MCF 10A (cell line): ENCODE measurements at regions not wholly inside any gene's neighbourhood (a gene's known extent, or its start where the extent isn't known, plus 50 kb on each side); places are given as distances from the start of the nearest gene placed in this dataset.
A peak's percentile ranks its signal among the peaks of the same experiment; 100 is the strongest.

ENCODE experiments used
- BruUV-seq: library from RNA; stranded (reverse); fragments of 400-500 nt; replicated peaks from 2 replicates; lab custom pipeline; 2021; lab: Mats Ljungman, UMichigan
- CTCF ChIA-PET: fragments of 300-600 bp; sonication (Branson Sonifier 250); formaldehyde crosslinking; extraction: SDS; loops from one replicate; lab custom pipeline; 2021; ENCODE audit warnings: antibody characterized with exemption, inconsistent platforms; lab: Yijun Ruan, JAX
- POLR2A ChIA-PET: fragments of 300-600, 350-650 bp; sonication (Branson Sonifier 250); formaldehyde crosslinking; extraction: SDS; loops from one replicate; lab custom pipeline; 2020; ENCODE audit warnings: antibody characterized with exemption, inconsistent platforms; lab: Yijun Ruan, JAX
- DNase-seq: peaks from one replicate; pipeline ENCODE4 v3.0.0-alpha.2; 2018; ENCODE audit not compliant: unreplicated experiment
- H3K27ac Mint-ChIP-seq: one replicate; pipeline ENCODE4 v1.8.0; 2022; ENCODE audit warnings: mild to moderate bottlenecking, low read depth, mixed read lengths; ENCODE audit not compliant: unreplicated experiment
- H3K27me3 Mint-ChIP-seq: one replicate; pipeline ENCODE4 v1.8.0; 2022; ENCODE audit warnings: mixed read lengths; ENCODE audit not compliant: insufficient read depth, unreplicated experiment
- H3K36me3 Mint-ChIP-seq: one replicate; pipeline ENCODE4 v1.8.0; 2022; ENCODE audit warnings: mild to moderate bottlenecking, moderate library complexity, mixed read lengths; ENCODE audit not compliant: insufficient read depth, unreplicated experiment
- H3K4me1 Mint-ChIP-seq: one replicate; pipeline ENCODE4 v1.8.0; 2022; ENCODE audit warnings: mixed read lengths; ENCODE audit not compliant: insufficient read depth, unreplicated experiment
- H3K4me3 Mint-ChIP-seq: one replicate; pipeline ENCODE4 v1.8.0; 2022; ENCODE audit warnings: mild to moderate bottlenecking, moderate library complexity, mixed read lengths; ENCODE audit not compliant: unreplicated experiment
- H3K9me3 Mint-ChIP-seq: one replicate; pipeline ENCODE4 v1.8.0; 2022; ENCODE audit warnings: mixed read lengths; ENCODE audit not compliant: unreplicated experiment
- CTCF ChIP-seq: fragments of 200-600 bp; IDR thresholded peaks from one replicate; pipeline ENCODE4 v1.8.0; 2022; ENCODE audit warnings: antibody characterized with exemption, mild to moderate bottlenecking; ENCODE audit not compliant: unreplicated experiment
- intact Hi-C: fragments of 100-400 bp; cut with micrococcal nuclease; formaldehyde crosslinking; loops from 2 replicates; pipeline ENCODE4 v1.14.1; 2022

GRCh38 chr20:10961651-10962288 lies 288.0 kb upstream of the JAG1 start:
- BruUV-seq = no TSS peak
- Mint-ChIP-seq H3K4me1 (peaks cover 9% of the 10 kb centered on the region), H3K4me3 (no peak overlapping the region), H3K9me3 (no peaks in the 10 kb centered on the region), H3K27me3 (no peaks in the 10 kb centered on the region), H3K36me3 (no peaks in the 10 kb centered on the region), H3K27ac (peak overlapping the region; percentile 55)
- peak; percentile 26 for DNase-seq
- intact Hi-C loops = no loop called here
- ChIA-PET CTCF (interaction anchor here (0.7 to 1.1 kb wide), 3 partner anchors 12 to 257 kb away, joined by 3 to 5 read pairs (median 3); no protein-coding TSS in a partner anchor), POLR2A (interaction anchor here (0.9 to 1.2 kb wide), 5 partner anchors 37 to 291 kb away, joined by 3 to 4 read pairs (median 3); partner anchors contain the start of gene JAG1)
- TF ChIP-seq CTCF = no peak

- intact Hi-C loops = no loop called here
- CTCF ChIA-PET = interaction anchor here (0.6 kb wide), 1 partner anchor 530 kb away, joined by 3 read pairs; no protein-coding TSS in a partner anchor
- no peak for TF ChIP-seq CTCF
Observed at GRCh38 chr20:10962937-10963336, 289.1 kb upstream of the JAG1 start.

GRCh38 chr20:10963717-10964266 lies 290.0 kb upstream of the JAG1 start:
- TF ChIP-seq CTCF = no peak
- no TSS peak for BruUV-seq
- no peak for DNase-seq
- intact Hi-C loops = no loop called here
- H3K4me3 Mint-ChIP-seq = no peak overlapping the region
- peaks cover 9% of the 10 kb centered on the region for H3K4me1 Mint-ChIP-seq
- no peaks in the 10 kb centered on the region for H3K36me3 Mint-ChIP-seq
- no peaks in the 10 kb centered on the region for H3K27me3 Mint-ChIP-seq
- ChIA-PET POLR2A (interaction anchor here (0.8 to 1.2 kb wide), 2 partner anchors 9 to 289 kb away, joined by 4 to 8 read pairs; no protein-coding TSS in a partner anchor), CTCF (interaction anchor here (0.9 kb wide), 1 partner anchor 252 kb away, joined by 3 read pairs; no protein-coding TSS in a partner anchor)
- H3K27ac Mint-ChIP-seq = no peak overlapping the region
- no peaks in the 10 kb centered on the region for H3K9me3 Mint-ChIP-seq

More at GRCh38 chr20:10962937-10963336, 289.1 kb upstream of the JAG1 start:
- Mint-ChIP-seq H3K4me1 (peaks cover 9% of the 10 kb centered on the region), H3K27me3 (no peaks in the 10 kb centered on the region), H3K27ac (no peak overlapping the region), H3K36me3 (no peaks in the 10 kb centered on the region), H3K4me3 (no peak overlapping the region), H3K9me3 (no peaks in the 10 kb centered on the region)
- DNase-seq = no peak
- no TSS peak for BruUV-seq
- POLR2A ChIA-PET = interaction anchor here (0.5 to 1.1 kb wide), 3 partner anchors 292 to 351 kb away, joined by 3 to 5 read pairs (median 3); no protein-coding TSS in a partner anchor

GRCh38 chr20:10965936-10966470 lies 292.2 kb upstream of the JAG1 start:
- no peak overlapping the region for H3K4me3 Mint-ChIP-seq
- H3K9me3 Mint-ChIP-seq = no peaks in the 10 kb centered on the region
- no peak for DNase-seq
- H3K27me3 Mint-ChIP-seq = no peaks in the 10 kb centered on the region
- POLR2A ChIA-PET = interaction anchor here (1.2 to 1.4 kb wide), 2 partner anchors 13 to 104 kb away, joined by 3 to 4 read pairs; no protein-coding TSS in a partner anchor
- TF ChIP-seq CTCF = no peak
- no peaks in the 10 kb centered on the region for H3K36me3 Mint-ChIP-seq
- intact Hi-C loops = no loop called here
- CTCF ChIA-PET = interaction anchor here (0.6 to 1.5 kb wide), 2 partner anchors 12 to 19 kb away, joined by 3 to 4 read pairs; no protein-coding TSS in a partner anchor
- peaks cover 9% of the 10 kb centered on the region for H3K4me1 Mint-ChIP-seq
- no peak overlapping the region for H3K27ac Mint-ChIP-seq
- BruUV-seq = no TSS peak
